PC-3 (cell line): ENCODE measurements at regions not wholly inside any gene's neighbourhood (a gene's known extent, or its start where the extent isn't known, plus 50 kb on each side); places are given as distances from the start of the nearest gene placed in this dataset.

Experiments
- ATAC-seq: fragments of 200-7000 bp; cut with Tn5 transposase; 2 replicates; pipeline ENCODE4 v1.9.1; 2020; ENCODE audit warnings: mild to moderate bottlenecking, moderate library complexity
- BruUV-seq: library from RNA; stranded (reverse); fragments of 400-500 nt; replicated peaks from 2 replicates; lab custom pipeline; 2021; lab: Mats Ljungman, UMichigan
- CTCF ChIA-PET: fragments of 300-600 bp; sonication (Branson Sonifier 250); formaldehyde crosslinking; loops from one replicate; lab custom pipeline; 2022; ENCODE audit warnings: antibody characterized with exemption; lab: Charles Lee
- POLR2A ChIA-PET: fragments of 300-600 bp; sonication (Branson Sonifier 250); formaldehyde crosslinking; loops from one replicate; lab custom pipeline; 2022; ENCODE audit warnings: antibody characterized with exemption; ENCODE audit not compliant: unreplicated experiment; lab: Charles Lee
- DNase-seq: peaks from one replicate; pipeline ENCODE4 v3.0.0-alpha.2; 2015
- H2AFZ ChIP-seq: fragments of 300-600 bp; sonication (generic); 2 replicates; pipeline ENCODE4 v1.6.0; 2016; ENCODE audit warnings: antibody characterized with exemption, low read length
- H3F3A ChIP-seq: fragments of 300-600 bp; sonication (generic); one replicate; pipeline ENCODE4 v1.6.0; 2017; ENCODE audit warnings: antibody characterized with exemption, low read length, control low read depth, mild to moderate bottlenecking; ENCODE audit not compliant: unreplicated experiment
- H3K27ac ChIP-seq: fragments of 300-600 bp; sonication (generic); 2 replicates; pipeline ENCODE4 v1.5.1; 2016; ENCODE audit warnings: mild to moderate bottlenecking, low read length
- H3K27me3 ChIP-seq: fragments of 300-600 bp; sonication (generic); 2 replicates; pipeline ENCODE4 v1.6.1; 2016; ENCODE audit warnings: low read length, mixed read lengths
- H3K36me3 ChIP-seq: fragments of 300-600 bp; sonication (generic); 2 replicates; pipeline ENCODE4 v1.6.1; 2016; ENCODE audit warnings: low read depth, mixed run types, low read length, mixed read lengths
- H3K4me1 ChIP-seq: fragments of 300-600 bp; sonication (generic); 2 replicates; pipeline ENCODE4 v1.5.1; 2016; ENCODE audit warnings: low read length; ENCODE audit not compliant: insufficient read depth
- H3K4me2 ChIP-seq: fragments of 300-600 bp; sonication (generic); 2 replicates; pipeline ENCODE4 v1.6.0; 2016; ENCODE audit warnings: low read length
- H3K4me3 ChIP-seq: fragments of 300-600 bp; sonication (generic); 2 replicates; pipeline ENCODE4 v1.5.1; 2016; ENCODE audit warnings: mild to moderate bottlenecking, low read length, mixed read lengths
- H3K79me2 ChIP-seq: fragments of 300-600 bp; sonication (generic); 2 replicates; pipeline ENCODE4 v1.6.1; 2017; ENCODE audit warnings: low read length, mixed read lengths
- H3K9ac ChIP-seq: fragments of 300-600 bp; sonication (generic); 2 replicates; pipeline ENCODE4 v1.6.0; 2016; ENCODE audit warnings: mild to moderate bottlenecking, low read length
- H3K9me2 ChIP-seq: fragments of 300-600 bp; sonication (generic); replicated peaks from 2 replicates; pipeline ENCODE4 v1.6.1; 2016; ENCODE audit warnings: mixed run types, low read length, mixed read lengths
- H3K9me3 ChIP-seq: fragments of 300-600 bp; sonication (generic); 2 replicates; pipeline ENCODE4 v1.6.1; 2016; ENCODE audit warnings: low read length, mixed read lengths
- H4K20me1 ChIP-seq: fragments of 300-600 bp; sonication (generic); 2 replicates; pipeline ENCODE4 v1.6.1; 2016; ENCODE audit warnings: low read length, mixed read lengths
- CTCF ChIP-seq: fragments of 300-600 bp; sonication (generic); conservative IDR thresholded peaks from 2 replicates; pipeline ENCODE4 v1.5.1; 2017; ENCODE audit warnings: antibody characterized with exemption, low read depth, mild to moderate bottlenecking, low read length
- EZH2 ChIP-seq: fragments of 300-600 bp; sonication (generic); IDR thresholded peaks from one replicate; pipeline ENCODE4 v1.6.1; 2017; ENCODE audit warnings: antibody characterized with exemption, mild to moderate bottlenecking, low read length; ENCODE audit not compliant: unreplicated experiment
- EZH2phosphoT487 ChIP-seq: fragments of 300-600 bp; sonication (generic); IDR thresholded peaks from 2 replicates; pipeline ENCODE4 v1.6.1; 2018; ENCODE audit warnings: mild to moderate bottlenecking, antibody characterized with exemption, low read length, borderline replicate concordance
- intact Hi-C: fragments of 100-400 bp; cut with micrococcal nuclease; formaldehyde crosslinking; loops from 2 replicates; pipeline ENCODE4 v1.9.0; 2023

DNA sequence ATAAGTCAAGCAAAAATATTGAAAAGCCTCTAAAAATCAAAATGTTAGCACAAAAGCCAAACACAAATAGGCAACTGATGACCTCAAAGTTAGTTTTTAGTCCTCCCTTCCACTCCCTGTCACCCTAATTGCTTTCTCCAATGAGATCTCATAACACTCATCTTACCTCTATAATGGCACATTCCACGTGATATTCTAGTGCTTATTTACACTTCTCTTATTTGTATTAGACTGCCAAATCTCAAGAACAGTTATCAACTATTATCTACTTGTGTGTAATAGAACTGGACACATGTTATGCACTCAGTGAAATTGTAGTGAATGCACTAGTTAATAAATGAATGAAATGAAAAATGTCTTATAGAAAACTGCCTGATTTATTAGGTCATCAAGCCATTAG lies 55.5 kb upstream of the AVPR1A start:
- DNase-seq (no peak), ATAC-seq (no peak)
- no peak overlapping the region for H3K27ac ChIP-seq
- H3K4me3 ChIP-seq, result no peak overlapping the region
- no peak overlapping the region for H3K4me2 ChIP-seq
- H2AFZ ChIP-seq, result no peak overlapping the region
- no TSS peak for BruUV-seq
- peaks cover 27% of the 10 kb centered on the region; the same call in 1 of the 2 replicates for H3K27me3 ChIP-seq
- H3F3A ChIP-seq, result no peaks in the 10 kb centered on the region
- ChIA-PET CTCF (no interaction called here), POLR2A (no interaction called here)
- H3K36me3 ChIP-seq, result no peaks in the 10 kb centered on the region
- H3K79me2 ChIP-seq, result no peaks in the 10 kb centered on the region
- TF ChIP-seq EZH2phosphoT487 (no peak), EZH2 (no peak), CTCF (no peak)
- no peaks in the 10 kb centered on the region for H3K9me2 ChIP-seq
- intact Hi-C loops, result no loop called here
- no peaks in the 10 kb centered on the region for H3K9me3 ChIP-seq
- H3K9ac ChIP-seq, result no peak overlapping the region
- H4K20me1 ChIP-seq, result no peaks in the 10 kb centered on the region
- no peaks in the 10 kb centered on the region for H3K4me1 ChIP-seq
